HG03432 (cell line): ENCODE measurements at regions not wholly inside any gene's neighbourhood (a gene's known extent, or its start where the extent isn't known, plus 50 kb on each side); places are given as distances from the start of the nearest gene placed in this dataset.

ENCODE experiments used
- ATAC-seq: cut with Tn5 transposase; IDR thresholded peaks from one replicate; pipeline ENCODE4 v1.9.1; 2021; ENCODE audit warnings: mild to moderate bottlenecking, moderate library complexity; ENCODE audit not compliant: unreplicated experiment

GRCh38 chr4:14729282-14730000 lies 272.8 kb upstream of the CPEB2 start:
- no peak for ATAC-seq

- no peak for ATAC-seq
Observed at GRCh38 chr4:14742054-14742453, 260.2 kb upstream of the CPEB2 start.

GRCh38 chr4:14743172-14743571 lies 259.1 kb upstream of the CPEB2 start:
- no peak for ATAC-seq

- ATAC-seq = no peak
Observed at GRCh38 chr4:14743601-14744000, 258.7 kb upstream of the CPEB2 start.

- ATAC-seq = no peak
Observed at GRCh38 chr4:14744346-14744745, 257.9 kb upstream of the CPEB2 start.

GRCh38 chr4:14749910-14750309 lies 252.4 kb upstream of the CPEB2 start:
- ATAC-seq = peak; percentile 60

GRCh38 chr4:14752341-14753046 lies 249.8 kb upstream of the CPEB2 start:
- no peak for ATAC-seq

- ATAC-seq = peak; percentile 75
Observed at GRCh38 chr4:14767142-14767541, 235.1 kb upstream of the CPEB2 start.

GRCh38 chr4:14768449-14768848 lies 233.8 kb upstream of the CPEB2 start:
- no peak for ATAC-seq

GRCh38 chr4:14769993-14770392 lies 232.3 kb upstream of the CPEB2 start:
- no peak for ATAC-seq

GRCh38 chr4:14771094-14771493 lies 231.2 kb upstream of the CPEB2 start:
- ATAC-seq = no peak

GRCh38 chr4:14771504-14772175 lies 230.6 kb upstream of the CPEB2 start:
- no peak for ATAC-seq

GRCh38 chr4:14772388-14772787 lies 229.9 kb upstream of the CPEB2 start:
- no peak for ATAC-seq

GRCh38 chr4:14783011-14783877 lies 219.0 kb upstream of the CPEB2 start:
- peak; percentile 98 for ATAC-seq

GRCh38 chr4:14787221-14787620 lies 215.1 kb upstream of the CPEB2 start:
- ATAC-seq = no peak

- ATAC-seq = no peak
Observed at GRCh38 chr4:14787894-14788293, 214.4 kb upstream of the CPEB2 start.

- no peak for ATAC-seq
Observed at GRCh38 chr4:14790494-14790893, 211.8 kb upstream of the CPEB2 start.

GRCh38 chr4:14792702-14793227 lies 209.5 kb upstream of the CPEB2 start:
- ATAC-seq = no peak

- peak; percentile 74 for ATAC-seq
Observed at GRCh38 chr4:14800977-14801376, 201.3 kb upstream of the CPEB2 start.

GRCh38 chr4:14802596-14802995 lies 199.7 kb upstream of the CPEB2 start:
- no peak for ATAC-seq

GRCh38 chr4:14807856-14808255 lies 194.4 kb upstream of the CPEB2 start:
- no peak for ATAC-seq
